NOMO-1 (cell line): ENCODE measurements at regions not wholly inside any gene's neighbourhood (a gene's known extent, or its start where the extent isn't known, plus 50 kb on each side); places are given as distances from the start of the nearest gene placed in this dataset.
"Not testable (repeated sequence)": the region's sequence is repeated elsewhere in the genome, so short reads cannot be mapped to it uniquely, and the experiment has no call there.

ENCODE experiments used
- DNase-seq, 2 experiments: peaks; one replicate each; lab custom pipeline; 2025; ENCODE audit not compliant: unreplicated experiment in 2 of 2; lab: John Stamatoyannopoulos, UW

DNA sequence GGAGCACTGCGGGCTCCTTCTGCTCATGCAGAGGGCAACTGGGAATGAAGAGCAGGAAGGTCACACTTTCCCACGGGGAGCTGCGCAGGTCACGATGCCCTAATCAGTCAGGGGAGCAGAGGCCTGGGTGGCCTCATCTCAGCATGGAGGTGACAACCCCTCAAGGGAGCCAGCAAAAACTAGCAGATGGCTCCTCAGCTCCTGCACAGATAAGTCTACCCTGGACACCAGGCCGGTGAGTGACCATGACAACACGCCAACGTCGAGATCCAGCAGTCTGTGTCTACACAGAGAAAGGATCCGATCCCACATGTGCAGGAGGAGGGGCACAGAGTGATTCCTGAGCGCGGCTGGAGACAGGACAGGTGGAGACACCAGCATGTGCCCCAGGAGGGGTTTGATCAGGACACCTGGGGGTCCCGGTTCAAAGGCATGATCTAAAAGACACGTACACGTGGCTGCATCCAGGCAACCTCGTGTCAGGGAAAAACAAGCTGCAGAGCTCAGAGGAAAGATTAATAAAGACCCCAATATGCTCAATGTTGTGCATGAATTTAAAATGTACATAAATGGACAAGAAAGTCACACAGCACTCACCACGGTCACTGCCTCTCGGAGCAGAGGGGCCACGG lies 153.7 kb upstream of the SFSWAP start:
- no peak for DNase-seq

DNA sequence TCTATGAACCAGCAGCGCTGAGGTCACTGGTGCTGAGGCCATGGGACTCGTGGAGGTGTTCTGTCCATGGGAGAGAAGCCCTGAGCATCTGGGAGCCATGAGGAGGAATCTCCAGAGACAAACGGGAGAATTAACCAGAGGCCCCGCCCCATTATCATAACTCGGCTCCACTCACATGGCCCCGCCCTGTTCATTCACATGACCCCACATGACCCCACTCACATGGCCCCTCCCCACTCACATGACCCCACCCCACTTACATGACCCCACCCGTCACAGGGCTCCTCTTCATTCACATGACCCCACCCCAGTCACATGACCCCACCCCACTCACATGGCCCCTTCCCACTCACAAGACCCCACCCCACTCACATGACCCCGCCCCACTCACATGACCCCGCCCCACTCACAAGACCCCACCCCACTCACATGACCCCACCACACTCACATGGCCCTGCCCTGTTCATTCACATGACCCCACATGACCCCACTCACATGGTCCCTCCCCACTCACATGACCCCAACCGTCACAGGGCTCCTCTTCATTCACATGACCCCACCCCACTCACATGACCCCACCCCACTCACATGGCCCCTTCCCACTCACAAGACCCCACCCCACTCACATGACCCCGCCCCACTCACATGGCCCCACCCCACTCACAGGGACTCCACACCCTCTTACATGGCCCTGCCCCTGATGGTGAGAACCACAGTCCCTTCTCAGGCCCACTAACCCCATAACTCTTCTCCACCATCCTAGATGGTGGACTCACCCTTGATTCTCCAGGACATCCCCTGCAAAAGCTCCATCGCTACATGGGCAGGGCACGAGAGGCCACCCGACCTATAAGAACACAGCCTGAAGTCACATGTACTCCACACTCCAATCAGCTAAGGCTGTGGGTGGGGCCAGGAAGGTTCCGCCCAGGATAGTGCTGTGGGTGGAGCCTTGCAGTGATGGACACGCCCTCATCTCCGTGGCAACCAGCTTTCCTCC lies 151.1 kb upstream of the SFSWAP start:
- DNase-seq: no peak

DNA sequence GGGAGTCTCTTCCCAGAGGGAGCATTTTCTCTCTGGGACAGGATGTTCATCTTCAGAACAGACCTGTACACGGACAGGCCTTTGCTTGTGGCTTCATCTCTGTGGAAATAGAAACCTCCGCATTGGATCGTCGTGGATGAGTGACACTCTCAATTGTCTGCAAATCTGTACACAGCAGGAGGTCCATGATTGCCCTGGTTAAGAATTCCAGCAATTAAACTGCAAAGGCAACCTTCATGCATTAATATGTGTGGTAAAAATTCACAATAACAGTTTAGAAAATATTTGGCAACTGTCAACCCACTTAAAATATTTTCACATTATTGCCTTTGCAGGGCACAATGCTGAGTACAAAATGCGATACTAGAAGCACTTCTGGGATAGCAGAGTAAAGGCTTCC lies 149.8 kb upstream of the SFSWAP start:
- DNase-seq: no peak

DNA sequence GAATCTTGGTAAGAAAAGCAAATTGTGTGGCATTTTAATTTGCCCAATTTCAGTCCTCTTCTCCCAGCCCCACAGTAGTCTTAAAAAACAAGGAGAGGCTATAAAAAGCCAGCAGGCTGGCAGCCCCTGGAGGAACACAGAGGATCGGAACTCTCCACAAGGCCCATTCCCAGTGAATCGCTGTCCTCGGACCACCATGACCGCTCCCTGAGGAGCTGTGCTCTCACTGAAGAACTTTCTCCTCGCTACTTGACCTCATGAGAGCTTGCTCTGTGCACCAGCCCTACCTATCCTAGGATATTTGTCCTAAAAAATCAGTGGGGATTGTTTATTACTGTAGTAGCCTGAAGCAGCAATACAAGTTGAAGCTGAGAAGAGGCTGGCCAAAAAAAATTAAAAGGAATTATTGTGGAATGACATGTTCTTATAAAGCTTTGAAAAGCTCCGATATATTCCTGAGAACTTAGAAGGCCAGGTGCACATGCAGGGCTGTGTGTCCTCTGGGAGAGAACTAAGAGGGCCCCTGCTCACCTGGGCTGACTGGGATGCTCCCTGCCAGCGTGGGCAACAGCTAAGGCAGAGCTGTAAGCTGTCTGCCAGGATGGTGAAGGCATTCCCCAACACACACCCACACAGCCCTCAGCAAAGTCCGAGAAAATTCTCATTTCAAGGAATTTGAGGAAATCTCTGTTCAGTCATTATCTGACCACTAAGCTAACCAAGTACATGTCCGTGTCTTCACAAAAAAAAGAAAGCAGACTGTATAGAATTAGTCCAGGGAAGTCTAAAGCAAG lies 148.8 kb upstream of the SFSWAP start:
- no peak for DNase-seq

DNA sequence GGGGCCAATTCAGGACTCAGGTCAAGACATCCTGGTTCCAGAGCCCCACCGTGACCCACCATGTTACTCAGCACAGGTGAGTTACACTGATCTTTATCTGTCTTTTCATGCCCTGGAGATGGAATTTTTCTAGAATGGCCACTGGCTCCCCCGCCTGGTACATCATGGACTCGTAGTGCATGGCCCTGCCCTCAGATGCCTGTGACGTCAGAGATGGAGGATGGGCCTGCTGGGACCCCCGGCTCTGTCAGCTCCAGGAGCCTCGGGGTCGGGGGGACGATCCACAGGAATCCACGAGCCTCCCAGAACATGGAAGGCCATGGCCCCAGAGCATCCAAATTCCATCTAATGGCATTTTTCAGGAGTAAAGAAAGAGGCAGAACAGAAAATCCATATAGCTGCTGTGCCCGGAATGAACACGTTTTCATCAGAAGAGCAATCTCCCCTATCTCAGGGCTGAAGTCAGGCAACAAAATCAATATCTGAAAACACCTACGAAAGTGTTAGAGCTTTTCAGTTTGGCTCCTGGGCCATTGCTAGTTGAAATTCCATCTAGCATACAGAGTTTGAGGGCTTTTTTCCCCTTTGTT lies 146.7 kb upstream of the SFSWAP start:
- DNase-seq: not testable (repeated sequence)

DNA sequence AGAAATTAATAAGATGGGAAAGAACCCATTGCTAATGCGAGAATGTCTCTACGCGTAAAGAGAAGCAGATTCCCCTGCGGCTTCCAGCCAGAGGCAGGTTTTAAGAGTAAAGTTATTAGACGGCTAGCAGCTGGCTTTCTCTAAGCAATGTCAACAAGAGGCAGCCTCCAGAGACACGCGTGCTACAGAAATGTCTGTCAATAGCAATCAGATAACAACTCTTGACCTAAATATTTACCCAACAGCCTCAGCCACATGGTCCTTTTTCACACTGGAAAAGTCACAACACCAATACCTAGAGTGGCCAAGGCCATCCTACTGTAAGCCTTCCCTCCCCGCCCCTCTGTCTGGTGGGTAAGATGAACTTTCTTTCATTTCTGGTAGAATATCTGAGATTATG lies 146.0 kb upstream of the SFSWAP start:
- no peak for DNase-seq

DNA sequence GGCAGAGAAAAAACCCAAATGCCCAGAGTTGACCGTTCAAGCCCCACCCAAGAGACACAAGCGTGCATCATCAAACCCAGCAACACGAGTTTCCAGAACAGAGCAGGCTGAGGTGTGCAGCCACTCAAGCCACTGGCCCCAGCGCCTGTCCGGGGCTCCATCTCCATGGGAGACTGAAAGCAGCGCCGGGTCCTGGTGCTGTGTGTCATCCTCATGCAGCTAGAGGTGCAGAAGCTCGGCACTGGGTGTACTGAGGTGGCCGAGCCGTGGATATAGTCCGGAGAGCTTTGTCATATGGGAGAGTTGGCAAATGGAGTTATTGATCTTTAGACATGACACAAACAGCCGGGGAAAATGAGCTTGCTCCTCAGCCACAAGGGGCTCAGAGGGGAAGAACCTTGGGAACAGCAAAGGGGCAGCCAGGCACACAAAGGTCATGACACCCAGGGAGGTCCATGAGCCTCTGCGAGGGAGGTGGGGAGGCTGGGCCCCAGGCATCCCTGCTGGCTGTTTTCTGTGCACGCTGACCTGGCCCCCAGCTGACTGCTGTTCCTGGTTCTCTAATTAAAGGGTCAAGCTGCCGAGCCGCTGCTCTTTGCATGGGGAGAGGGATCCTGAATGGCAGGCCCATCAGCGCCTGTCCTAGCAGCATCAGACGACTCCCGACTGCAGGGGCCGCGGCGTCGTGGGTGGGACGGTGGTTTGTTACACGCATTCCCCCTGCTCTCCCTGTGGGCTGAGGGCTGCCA lies 145.4 kb upstream of the SFSWAP start:
- DNase-seq: no peak

DNA sequence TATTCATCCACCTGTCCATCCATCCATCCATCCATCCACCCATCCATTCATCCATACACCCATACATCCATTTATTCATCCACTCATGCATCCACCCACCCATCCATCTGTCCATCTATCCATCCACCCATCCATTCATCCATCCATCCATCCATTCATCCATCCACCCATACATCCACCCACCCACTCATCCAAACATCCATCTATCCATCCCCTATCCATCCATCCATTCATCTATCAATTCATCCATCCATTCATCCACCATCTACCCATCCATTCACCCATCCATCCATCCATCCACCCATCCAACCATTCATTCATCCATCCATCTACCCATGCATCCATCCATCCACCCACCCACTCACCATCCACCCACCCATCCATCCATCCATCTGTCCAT lies 142.6 kb upstream of the SFSWAP start:
- DNase-seq: no peak

DNA sequence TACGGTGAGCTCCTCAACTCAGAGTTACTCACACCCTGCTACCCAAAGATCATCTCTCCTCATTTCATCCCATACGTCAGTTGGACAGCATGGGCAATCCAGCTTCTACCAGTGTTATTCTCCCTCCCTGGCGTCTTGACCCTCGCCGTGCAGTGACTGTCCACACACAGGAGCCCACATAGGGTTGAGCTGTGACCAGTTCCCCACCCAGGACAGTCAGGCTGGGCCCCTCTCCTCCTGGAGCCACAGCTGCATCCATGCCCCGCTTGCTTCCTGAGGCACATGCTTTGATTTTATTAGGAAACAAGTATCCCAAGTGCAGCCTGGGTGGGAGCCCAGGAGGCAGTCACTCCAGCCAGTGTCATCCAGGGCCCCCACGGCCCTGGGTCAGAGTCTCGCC lies 140.3 kb upstream of the SFSWAP start:
- DNase-seq: no peak

DNA sequence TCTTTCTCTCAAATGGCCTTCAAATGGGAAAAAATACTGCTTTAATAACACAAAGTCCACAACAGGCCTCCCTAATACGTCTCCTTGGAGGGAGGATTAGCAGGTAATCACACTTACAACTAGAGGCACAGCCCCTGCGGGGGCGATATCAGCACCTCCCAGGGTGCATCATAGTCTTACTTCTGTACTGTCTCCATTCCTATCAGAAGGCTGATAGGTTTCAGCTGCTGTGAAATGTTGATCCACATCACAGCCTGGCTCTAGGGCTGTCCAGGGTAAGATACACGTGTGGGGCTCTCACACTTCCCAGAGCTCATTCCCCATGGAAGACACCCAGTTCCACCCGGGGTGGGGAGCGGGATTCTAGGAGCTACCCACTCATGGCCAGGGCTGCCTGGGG lies 139.1 kb upstream of the SFSWAP start:
- DNase-seq: no peak

DNA sequence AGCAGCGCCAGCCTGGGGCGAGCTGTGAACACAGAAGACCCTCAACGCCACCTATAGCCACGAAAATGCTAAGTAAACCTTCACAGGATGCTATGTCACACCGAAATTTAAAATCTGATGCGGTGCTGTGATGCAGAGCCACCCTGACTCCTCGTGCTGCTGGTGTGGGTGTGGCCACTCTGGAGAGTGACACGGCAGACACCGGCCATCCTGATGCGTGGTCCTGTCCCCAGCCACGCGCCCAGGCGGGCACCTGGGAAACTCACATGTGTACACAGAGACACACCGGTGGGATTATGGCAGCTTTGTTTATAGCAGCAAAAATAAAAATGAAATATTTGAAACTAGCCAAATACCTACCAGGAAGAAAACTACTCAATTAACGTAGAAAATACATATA lies 138.3 kb upstream of the SFSWAP start:
- DNase-seq: no peak

DNA sequence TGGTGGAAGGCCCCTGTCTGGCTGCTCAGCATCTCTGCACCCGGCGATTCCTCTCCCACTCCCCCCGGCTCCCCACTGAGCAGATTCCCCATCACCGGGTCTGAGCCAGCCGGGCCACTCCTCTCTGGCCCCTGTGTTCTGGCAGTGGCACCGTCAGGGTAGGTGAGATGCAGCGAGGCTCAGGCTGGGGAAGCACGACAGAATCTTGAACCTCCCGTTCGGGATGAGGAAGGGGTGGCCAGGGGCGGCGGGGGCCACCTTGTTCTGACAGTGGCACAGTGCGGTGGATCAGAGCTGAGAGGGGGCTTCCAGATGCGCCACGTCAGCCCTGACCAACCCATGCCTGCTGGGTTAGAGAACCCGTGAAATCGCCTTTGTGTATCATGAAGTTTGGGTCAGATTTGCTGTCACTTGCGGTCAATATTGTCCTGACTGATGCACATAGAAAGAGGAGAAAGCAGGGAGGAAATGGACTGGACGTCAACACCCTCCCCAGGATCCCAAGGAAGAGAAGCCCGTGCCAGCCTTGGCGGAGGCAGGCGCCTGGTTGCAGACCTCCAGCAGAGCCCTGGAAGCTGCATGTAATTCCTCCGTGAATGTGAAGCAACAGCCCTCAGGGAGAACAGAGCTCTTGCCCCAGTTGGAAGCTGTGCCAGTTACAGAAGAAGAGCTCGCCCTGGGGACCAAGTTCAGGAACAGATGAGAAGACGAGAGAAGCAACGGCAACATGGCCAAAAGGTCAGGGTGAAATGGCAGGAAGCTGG lies 137.1 kb upstream of the SFSWAP start:
- no peak for DNase-seq

DNA sequence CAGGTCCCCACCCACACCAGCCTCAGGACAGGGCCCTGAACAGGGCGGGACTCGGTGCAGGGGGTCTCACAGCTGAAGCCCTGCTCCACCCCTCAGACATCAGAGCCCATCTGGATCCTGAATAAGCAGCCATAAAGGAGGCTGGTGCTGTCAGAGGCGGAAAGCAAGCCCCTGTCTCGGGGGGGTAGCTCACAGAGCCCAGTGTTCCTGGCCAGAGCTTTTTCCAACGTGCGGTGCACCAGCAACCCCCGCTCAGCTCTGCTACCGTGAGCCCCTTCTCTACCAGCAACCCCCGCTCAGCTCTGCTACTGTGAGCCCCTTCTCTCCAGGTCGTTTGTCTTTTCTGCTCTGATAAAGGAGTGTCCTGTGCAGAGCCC lies 136.5 kb upstream of the SFSWAP start:
- no peak for DNase-seq

DNA sequence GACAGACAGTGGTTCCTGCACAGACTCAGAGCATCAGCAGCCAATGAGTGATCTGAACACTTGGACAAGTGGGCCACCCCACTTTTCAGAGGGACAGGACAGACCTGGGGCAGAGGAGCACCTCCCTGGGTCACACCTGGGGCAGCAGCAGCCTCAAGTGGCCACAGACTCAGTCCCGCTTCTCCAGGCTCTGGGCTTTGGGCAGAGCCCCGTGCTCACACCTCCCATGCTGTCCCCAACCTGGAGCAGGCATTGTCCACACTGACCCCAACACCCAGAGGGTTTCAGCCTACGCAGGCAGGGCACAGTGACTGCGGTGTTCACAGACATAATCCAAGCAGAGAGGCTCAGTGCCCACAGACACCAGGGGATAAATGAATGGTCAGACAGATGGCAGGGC lies 135.5 kb upstream of the SFSWAP start:
- DNase-seq: no peak

DNA sequence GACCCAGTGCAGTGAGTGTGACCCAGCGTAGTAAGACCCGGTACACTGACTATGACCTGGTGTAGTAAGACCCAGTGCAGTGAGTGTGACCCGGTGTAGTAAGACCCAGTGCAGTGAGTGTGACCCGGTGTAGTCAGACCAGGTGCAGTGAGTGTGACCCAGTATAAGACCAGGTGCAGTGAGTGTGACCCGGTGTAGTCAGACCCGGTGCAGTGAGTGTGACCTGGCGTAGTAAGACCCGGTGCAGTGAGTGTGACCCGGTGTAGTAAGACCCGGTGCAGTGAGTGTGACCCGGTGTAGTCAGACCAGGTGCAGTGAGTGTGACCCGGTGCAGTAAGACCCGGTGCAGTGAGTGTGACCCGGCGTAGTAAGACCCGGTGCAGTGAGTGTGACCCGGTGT lies 134.2 kb upstream of the SFSWAP start:
- DNase-seq: not testable (repeated sequence)

DNA sequence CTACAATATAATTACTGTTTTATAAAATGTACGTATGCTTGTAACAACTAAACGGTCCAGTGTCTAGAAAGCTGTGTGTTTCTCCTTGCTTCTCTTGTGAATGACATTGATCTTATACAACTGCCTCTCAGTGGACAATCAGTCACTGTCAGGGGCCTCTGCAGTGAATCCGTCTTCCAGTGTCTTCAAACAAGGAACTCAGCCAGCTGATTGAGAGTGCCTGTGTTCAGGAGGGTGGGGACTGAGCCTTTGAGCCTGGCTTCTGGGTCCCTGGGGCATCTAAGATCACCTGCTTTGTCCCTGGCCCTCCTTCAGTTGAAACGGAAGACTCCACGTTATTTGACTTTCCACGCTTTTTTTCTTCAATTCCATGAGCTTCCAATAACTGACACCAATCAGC lies 133.1 kb upstream of the SFSWAP start:
- DNase-seq: no peak

DNA sequence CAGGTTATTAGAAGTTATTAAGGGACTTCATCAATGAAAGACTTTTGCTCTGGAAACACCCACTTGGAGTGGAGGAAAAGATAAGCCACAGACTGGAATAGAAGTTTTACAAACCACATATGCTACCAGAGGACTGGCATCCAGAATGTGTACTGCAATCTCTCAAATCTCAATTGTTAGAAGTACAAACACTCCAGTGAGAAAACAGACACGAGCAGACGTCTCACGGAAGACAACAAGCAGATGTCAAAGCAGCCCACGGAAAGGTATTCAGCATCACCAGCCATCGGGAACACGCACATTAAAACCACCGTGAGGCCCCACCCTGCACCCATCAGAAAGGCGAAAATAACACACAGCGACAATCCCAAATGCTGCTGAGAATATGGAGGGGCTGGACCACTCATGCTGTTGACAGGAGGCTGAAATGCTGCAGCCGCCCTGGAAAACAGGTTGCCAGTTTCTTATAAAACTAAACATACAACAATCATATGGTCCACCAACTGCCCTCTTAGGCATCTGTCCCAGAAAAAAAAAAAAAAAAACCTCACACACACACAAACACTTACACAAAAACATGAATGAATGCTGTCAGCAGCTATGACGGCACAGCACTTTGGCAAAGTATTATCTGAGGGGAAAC lies 131.9 kb upstream of the SFSWAP start:
- no peak for DNase-seq

DNA sequence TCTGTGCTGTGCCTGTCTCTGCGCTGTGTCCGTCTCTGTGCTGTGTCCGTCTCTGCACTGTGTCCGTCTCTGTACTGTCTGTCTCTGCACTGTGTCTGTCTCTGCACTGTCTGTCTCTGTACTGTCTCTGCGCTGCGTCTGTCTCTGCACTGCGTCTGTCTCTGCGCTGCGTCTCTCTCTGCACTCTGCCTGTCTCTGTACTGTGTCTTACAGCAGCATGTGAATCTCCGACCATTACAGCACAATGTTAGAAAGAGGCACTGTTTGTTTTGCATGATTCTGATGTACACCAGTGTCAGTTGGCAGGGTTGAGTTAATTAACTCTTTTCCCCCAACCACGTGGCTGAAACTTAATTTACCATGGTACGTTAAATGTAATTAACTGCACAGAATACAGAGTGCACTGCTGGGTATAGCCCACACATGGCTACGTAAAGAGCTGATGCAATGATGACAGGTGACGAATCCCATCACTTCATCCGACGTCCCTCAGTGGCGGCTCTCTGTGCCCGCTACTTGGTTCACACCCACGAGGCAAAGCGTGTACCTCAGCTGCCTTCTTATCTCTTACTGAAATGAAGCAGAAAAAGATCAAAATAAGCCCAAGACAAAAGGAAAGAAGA lies 127.7 kb upstream of the SFSWAP start:
- DNase-seq: no peak

DNA sequence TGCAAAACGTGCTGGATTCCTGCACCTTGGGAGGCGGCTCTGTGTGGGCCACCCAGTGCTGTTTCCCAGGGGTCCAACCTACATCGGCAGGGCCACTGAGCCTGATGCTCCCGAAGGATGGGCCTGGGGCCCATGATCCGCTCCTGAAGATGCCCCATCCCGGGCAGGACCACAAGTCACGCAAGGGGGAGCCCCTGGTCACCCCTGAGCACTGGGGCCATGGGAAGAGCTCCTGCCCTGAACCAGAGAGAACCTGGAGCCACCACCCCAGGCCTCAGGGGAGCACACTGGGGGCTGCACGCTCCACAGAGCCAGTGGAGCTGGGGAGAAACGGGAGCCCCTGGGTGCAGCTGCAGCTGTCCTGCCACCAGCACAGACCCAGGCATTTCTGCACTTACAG lies 124.6 kb upstream of the SFSWAP start:
- no peak for DNase-seq
